K562 (cell line): ENCODE measurements at regions not wholly inside any gene's neighbourhood (a gene's known extent, or its start where the extent isn't known, plus 50 kb on each side); places are given as distances from the start of the nearest gene placed in this dataset.

Experiments
- ATAC-seq: fragments of 200-7000 bp; cut with Tn5 transposase; 3 replicates; pipeline ENCODE4 v1.9.1; 2020; ENCODE audit warnings: moderate library complexity
- BruUV-seq: library from RNA; stranded (reverse); fragments of 400-500 nt; replicated peaks from 2 replicates; lab custom pipeline; 2021; lab: Mats Ljungman, UMichigan
- CTCF ChIA-PET: fragments of 300-600 bp; formaldehyde crosslinking; extraction: SDS; loops from one replicate; lab custom pipeline; 2021; ENCODE audit warnings: low intra/inter-chr PET ratio; lab: Yijun Ruan, JAX
- POLR2A ChIA-PET: fragments of 300-600, 350-650 bp; sonication (Branson Sonifier 250); formaldehyde crosslinking; extraction: SDS; loops from one replicate; lab custom pipeline; 2021; ENCODE audit warnings: antibody characterized with exemption, inconsistent platforms; lab: Yijun Ruan, JAX
- DNase-seq, 4 experiments: peaks; one replicate each; pipeline versions ENCODE4 v3.0.0 to v3.0.0-alpha.2; 2011 to 2018; ENCODE audit warnings: low spot score in 3 of 4, mixed read lengths in 3 of 4; ENCODE audit errors: extremely low read depth in 1 of 4
- FAIRE-seq: peaks from 2 replicates; lab custom pipeline; 2011; peaks lifted over from hg19 to GRCh38; lab: Jason Lieb, UNC
- H2AFZ ChIP-seq: 2 replicates; pipeline ENCODE4 v1.6.0; 2011; ENCODE audit warnings: low read depth, low read length, control low read depth, inconsistent platforms
- H3K27ac ChIP-seq: fragments of 200-600 bp; 3 replicates; pipeline ENCODE4 v1.8.0; 2011; ENCODE audit warnings: low read depth, mild to moderate bottlenecking, control low read depth, inconsistent platforms, low read length, moderate library complexity, mixed read lengths; ENCODE audit errors: extremely low read depth
- H3K27me3 ChIP-seq, 2 experiments: fragments of 300-600 bp in 1 of 2; 2 replicates in 1 of 2; 3 replicates in 1 of 2; pipeline versions ENCODE4 v1.6.0 to v1.8.0; 2011; ENCODE audit warnings: inconsistent platforms in 2 of 2, low read length in 2 of 2, mild to moderate bottlenecking in 1 of 2, mixed read lengths in 1 of 2, moderate library complexity in 1 of 2; ENCODE audit not compliant: control insufficient read depth in 2 of 2, insufficient read depth in 2 of 2
- H3K36me3 ChIP-seq: fragments of 300-600 bp; 3 replicates; pipeline ENCODE4 v1.8.0; 2011; ENCODE audit warnings: mild to moderate bottlenecking, low read length, inconsistent platforms; ENCODE audit not compliant: control insufficient read depth, insufficient read depth
- H3K4me1 ChIP-seq, 2 experiments: fragments of 200-600 bp in 1 of 2; replicated peaks in 1 of 2; 2 replicates in 1 of 2; 3 replicates in 1 of 2; pipeline versions ENCODE4 v1.5.1 to v1.8.0; 2011; ENCODE audit warnings: inconsistent platforms in 2 of 2, low read length in 2 of 2, mild to moderate bottlenecking in 1 of 2, mixed read lengths in 1 of 2, moderate library complexity in 1 of 2; ENCODE audit not compliant: control insufficient read depth in 2 of 2, insufficient read depth in 2 of 2
- H3K4me2 ChIP-seq: 2 replicates; pipeline ENCODE4 v1.6.1; 2011; ENCODE audit warnings: low read length, control low read depth, inconsistent platforms, mixed read lengths; ENCODE audit not compliant: insufficient read depth
- H3K4me3 ChIP-seq: fragments of 200-600 bp; sonication (generic), shearing (Covaris generic); 2 replicates; pipeline ENCODE4 v1.5.1; 2016; ENCODE audit warnings: control low read depth, inconsistent platforms
- H3K79me2 ChIP-seq: fragments of 200-600 bp; 3 replicates; pipeline ENCODE4 v1.8.0; 2011; ENCODE audit warnings: low read length, inconsistent platforms; ENCODE audit not compliant: control insufficient read depth, insufficient read depth
- H3K9ac ChIP-seq, 2 experiments: 2 replicates each; pipeline versions ENCODE4 v1.6.0 to v1.6.1; 2011; ENCODE audit warnings: low read depth in 2 of 2, low read length in 2 of 2, control low read depth in 1 of 2, inconsistent platforms in 1 of 2, mild to moderate bottlenecking in 1 of 2, mixed read lengths in 1 of 2; ENCODE audit not compliant: insufficient read depth in 1 of 2
- H3K9me1 ChIP-seq: one replicate; pipeline ENCODE4 v1.6.0; 2011; ENCODE audit warnings: inconsistent platforms, mild to moderate bottlenecking, low read length, moderate library complexity; ENCODE audit not compliant: control insufficient read depth, insufficient read depth
- H3K9me3 ChIP-seq: replicated peaks from 2 replicates; pipeline ENCODE4 v1.5.1; 2011; ENCODE audit warnings: low read depth, low read length, inconsistent platforms; ENCODE audit not compliant: control insufficient read depth, insufficient read depth
- H4K20me1 ChIP-seq: replicated peaks from 2 replicates; pipeline ENCODE4 v1.6.1; 2011; ENCODE audit warnings: low read length, inconsistent platforms, mixed read lengths; ENCODE audit not compliant: control insufficient read depth, insufficient read depth
- CREBBP ChIP-seq: IDR thresholded peaks from one replicate; pipeline ENCODE4 v1.6.1; 2012; ENCODE audit warnings: low read depth, mild to moderate bottlenecking, control low read depth, inconsistent platforms, low read length
- DDX20 ChIP-seq: fragments of 450-650 bp; IDR thresholded peaks from 2 replicates; pipeline ENCODE4 v1.6.1; 2016; ENCODE audit warnings: missing genetic modification characterization, low read depth, mild to moderate bottlenecking, missing compliant biosample characterization, moderate library complexity
- HMG20A ChIP-seq: fragments of 450-650 bp; formaldehyde crosslinking; conservative IDR thresholded peaks from 2 replicates; pipeline ENCODE4 v1.4.0; 2020; ENCODE audit warnings: mild to moderate bottlenecking, mixed read lengths
- HNRNPL ChIP-seq: fragments of 200-400 bp; formaldehyde crosslinking; IDR thresholded peaks from 2 replicates; pipeline ENCODE4 v1.6.1; 2017; ENCODE audit warnings: low read depth, mild to moderate bottlenecking, low read length
- JUN ChIP-seq, 2 experiments: sonication (generic) in 1 of 2; formaldehyde crosslinking in 1 of 2; IDR thresholded peaks; 2 replicates each; pipeline versions ENCODE4 v1.6.1 to v1.8.0; 2012 to 2022; ENCODE audit warnings: borderline replicate concordance in 2 of 2, mild to moderate bottlenecking in 2 of 2, improper control_type of control experiment in 1 of 2, low read depth in 1 of 2, low read length in 1 of 2, missing genetic modification reagents in 1 of 2
- KDM5B ChIP-seq: fragments of 200-600 bp; sonication (generic); IDR thresholded peaks from 2 replicates; pipeline ENCODE4 v1.6.1; 2012; ENCODE audit warnings: low read depth, mild to moderate bottlenecking, moderate library complexity, low read length, control low read depth, inconsistent platforms; ENCODE audit not compliant: insufficient replicate concordance
- MYBL2 ChIP-seq, 2 experiments: fragments of 450-650 bp in 1 of 2; sonication (generic) in 1 of 2; formaldehyde crosslinking in 1 of 2; IDR thresholded peaks; 2 replicates each; pipeline versions ENCODE4 v1.6.1 to v1.8.1; 2017 to 2022; ENCODE audit warnings: borderline replicate concordance in 1 of 2, inconsistent platforms in 1 of 2, low read depth in 1 of 2, mild to moderate bottlenecking in 1 of 2, missing genetic modification reagents in 1 of 2, moderate library complexity in 1 of 2
- NRF1 ChIP-seq, 2 experiments: fragments of 450-650 bp; IDR thresholded peaks in 1 of 2; conservative IDR thresholded peaks in 1 of 2; 2 replicates each; pipeline ENCODE4 v1.6.1; 2014; ENCODE audit warnings: mild to moderate bottlenecking in 2 of 2
- SAP30 ChIP-seq: fragments of 200-600 bp; sonication (generic); IDR thresholded peaks from 2 replicates; pipeline ENCODE4 v1.6.1; 2012; ENCODE audit warnings: borderline replicate concordance, low read depth, mild to moderate bottlenecking, moderate library complexity, low read length, control low read depth, inconsistent platforms; ENCODE audit not compliant: insufficient read depth, poor library complexity, severe bottlenecking
- ZNF764 ChIP-seq: fragments of 250-450 bp; sonication (Bioruptor Pico); IDR thresholded peaks from 2 replicates; pipeline ENCODE4 v1.4.0; 2020; ENCODE audit warnings: low read depth, mild to moderate bottlenecking, moderate library complexity
- WGBS: fragments of 100-300 bp; shearing (Covaris generic); methylation state at CpG from one replicate; pipeline ENCODE4 v1.1.6; 2016; ENCODE audit warnings: low coverage, mixed read lengths; ENCODE audit not compliant: insufficient coverage; ENCODE audit errors: missing lambda C conversion rate; 5-methylcytosine and 5-hydroxymethylcytosine counted together
- in situ Hi-C: fragments of 300-500 bp; cut with MboI; formaldehyde crosslinking; loops from 4 replicates; pipeline ENCODE4 v1.15.0; 2018; ENCODE audit warnings: inconsistent platforms, mixed read lengths
- intact Hi-C: fragments of 100-400 bp; cut with micrococcal nuclease; formaldehyde crosslinking; loops from 2 replicates; pipeline ENCODE4 v1.14.2; 2022
- TF ChIP-seq, protein P1 (sequence below): sonication (generic); IDR thresholded peaks from 2 replicates; pipeline ENCODE4 v1.6.1; 2016
- TF ChIP-seq, protein P2 (sequence below), 3 experiments: fragments of 200-800 bp in 1 of 3; fragments of 250-450 bp in 1 of 3; fragments of 450-650 bp in 1 of 3; sonication (Bioruptor Pico) in 1 of 3; sonication (Bioruptor generic) in 1 of 3; formaldehyde crosslinking in 1 of 3; IDR thresholded peaks; 2 replicates each; pipeline versions ENCODE4 v1.6.1 to v1.8.0; 2016 to 2022; ENCODE audit warnings: mild to moderate bottlenecking in 2 of 3, missing genetic modification characterization in 2 of 3, missing compliant biosample characterization in 1 of 3, moderate library complexity in 1 of 3

DNA sequence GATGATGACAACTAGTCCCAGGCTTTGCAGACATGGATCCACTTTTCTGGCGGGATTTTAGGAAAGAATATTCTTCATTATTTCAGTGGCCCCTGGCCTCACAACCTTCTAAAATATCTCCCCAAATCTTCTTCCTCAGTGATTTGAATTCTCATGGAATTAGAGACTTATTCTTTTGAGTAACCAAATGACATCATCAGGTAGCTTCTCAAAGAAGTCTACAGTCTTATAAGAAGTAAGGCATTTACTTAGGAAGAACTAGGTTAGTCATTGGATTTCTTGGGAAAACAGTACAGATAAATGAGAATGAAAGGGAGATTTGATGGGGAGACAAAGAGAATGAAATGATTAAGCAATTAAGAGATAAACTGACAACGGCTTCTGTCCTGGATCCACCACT lies 201.1 kb upstream of the PROX1 start:
- no peak overlapping the region for H3K9ac ChIP-seq

More for the DNA sequence above, 201.1 kb upstream of the PROX1 start:
- Histone ChIP-seq H3K4me3 (no peak overlapping the region), H3K27me3 (peaks cover 3 to 7% of the 10 kb centered on the region in 2 experiments; a peak in 2 of 5 replicates), H3K36me3 (no peaks in the 10 kb centered on the region), H3K9me3 (no peaks in the 10 kb centered on the region), H4K20me1 (no peaks in the 10 kb centered on the region), H3K4me2 (no peak overlapping the region), H3K27ac (no peak overlapping the region)
- 0% methylated on average over 2 of the region's 2 CpGs for WGBS
- ChIA-PET POLR2A (no interaction called here), CTCF (no interaction called here)
- ATAC-seq (no peak), DNase-seq (no peak)
- intact Hi-C loops (no loop called here), in situ Hi-C loops (no loop called here)
- no TSS peak for BruUV-seq
- TF ChIP-seq MYBL2 (IDR thresholded peaks at IDR 0.05; ENCODE audit: low read depth) (no peak), MYBL2 (CRISPR knock-in tag; IDR thresholded peaks at IDR 0.05; ENCODE audit: borderline replicate concordance) (no peak), SAP30 (no peak), NRF1 (conservative IDR thresholded peaks at IDR 0.05 in 1 of 2, IDR thresholded peaks at IDR 0.05 in 1 of 2) (no peak), CREBBP (no peak), KDM5B (no peak), JUN (IDR thresholded peaks at IDR 0.05; ENCODE audit: borderline replicate concordance, low read depth, low read length) (no peak), JUN (CRISPR knock-in tag; IDR thresholded peaks at IDR 0.05; ENCODE audit: borderline replicate concordance) (no peak), ZNF764 (CRISPR knock-in tag) (no peak), DDX20 (tag) (no peak), HNRNPL (no peak), HMG20A (CRISPR knock-in tag) (no peak)
- TF ChIP-seq, protein P1, sequence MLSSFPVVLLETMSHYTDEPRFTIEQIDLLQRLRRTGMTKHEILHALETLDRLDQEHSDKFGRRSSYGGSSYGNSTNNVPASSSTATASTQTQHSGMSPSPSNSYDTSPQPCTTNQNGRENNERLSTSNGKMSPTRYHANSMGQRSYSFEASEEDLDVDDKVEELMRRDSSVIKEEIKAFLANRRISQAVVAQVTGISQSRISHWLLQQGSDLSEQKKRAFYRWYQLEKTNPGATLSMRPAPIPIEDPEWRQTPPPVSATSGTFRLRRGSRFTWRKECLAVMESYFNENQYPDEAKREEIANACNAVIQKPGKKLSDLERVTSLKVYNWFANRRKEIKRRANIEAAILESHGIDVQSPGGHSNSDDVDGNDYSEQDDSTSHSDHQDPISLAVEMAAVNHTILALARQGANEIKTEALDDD: no peak
- TF ChIP-seq, protein P2, sequence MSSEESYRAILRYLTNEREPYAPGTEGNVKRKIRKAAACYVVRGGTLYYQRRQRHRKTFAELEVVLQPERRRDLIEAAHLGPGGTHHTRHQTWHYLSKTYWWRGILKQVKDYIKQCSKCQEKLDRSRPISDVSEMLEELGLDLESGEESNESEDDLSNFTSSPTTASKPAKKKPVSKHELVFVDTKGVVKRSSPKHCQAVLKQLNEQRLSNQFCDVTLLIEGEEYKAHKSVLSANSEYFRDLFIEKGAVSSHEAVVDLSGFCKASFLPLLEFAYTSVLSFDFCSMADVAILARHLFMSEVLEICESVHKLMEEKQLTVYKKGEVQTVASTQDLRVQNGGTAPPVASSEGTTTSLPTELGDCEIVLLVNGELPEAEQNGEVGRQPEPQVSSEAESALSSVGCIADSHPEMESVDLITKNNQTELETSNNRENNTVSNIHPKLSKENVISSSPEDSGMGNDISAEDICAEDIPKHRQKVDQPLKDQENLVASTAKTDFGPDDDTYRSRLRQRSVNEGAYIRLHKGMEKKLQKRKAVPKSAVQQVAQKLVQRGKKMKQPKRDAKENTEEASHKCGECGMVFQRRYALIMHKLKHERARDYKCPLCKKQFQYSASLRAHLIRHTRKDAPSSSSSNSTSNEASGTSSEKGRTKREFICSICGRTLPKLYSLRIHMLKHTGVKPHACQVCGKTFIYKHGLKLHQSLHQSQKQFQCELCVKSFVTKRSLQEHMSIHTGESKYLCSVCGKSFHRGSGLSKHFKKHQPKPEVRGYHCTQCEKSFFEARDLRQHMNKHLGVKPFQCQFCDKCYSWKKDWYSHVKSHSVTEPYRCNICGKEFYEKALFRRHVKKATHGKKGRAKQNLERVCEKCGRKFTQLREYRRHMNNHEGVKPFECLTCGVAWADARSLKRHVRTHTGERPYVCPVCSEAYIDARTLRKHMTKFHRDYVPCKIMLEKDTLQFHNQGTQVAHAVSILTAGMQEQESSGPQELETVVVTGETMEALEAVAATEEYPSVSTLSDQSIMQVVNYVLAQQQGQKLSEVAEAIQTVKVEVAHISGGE (CRISPR knock-in tag; IDR thresholded peaks at IDR 0.05): no peak
- TF ChIP-seq, all 486 proteins: peak for 0
- no peaks in the 10 kb centered on the region for H3K4me1 ChIP-seq
- no peak overlapping the region for H2AFZ ChIP-seq
- H3K79me2 ChIP-seq: no peaks in the 10 kb centered on the region
- FAIRE-seq: no peak
- no peaks in the 10 kb centered on the region for H3K9me1 ChIP-seq
